ENCODE measurements at regions not wholly inside any gene's neighbourhood (a gene's known extent, or its start where the extent isn't known, plus 50 kb on each side); places are given as distances from the start of the nearest gene placed in this dataset.
"Not testable (repeated sequence)": the region's sequence is repeated elsewhere in the genome, so short reads cannot be mapped to it uniquely, and the experiment has no call there.

- no peak for DNase-seq (ENCODE audit: low read depth in 2 of 3, low spot score in 1 of 3)
Measured at GRCh38 chr4:141340458-141340857, 119.8 kb downstream of the ZNF330 start.

GRCh38 chr4:141346144-141346543 lies 125.4 kb downstream of the ZNF330 start:
- DNase-seq (ENCODE audit: low read depth in 2 of 3, low spot score in 1 of 3), result no peak

DNA sequence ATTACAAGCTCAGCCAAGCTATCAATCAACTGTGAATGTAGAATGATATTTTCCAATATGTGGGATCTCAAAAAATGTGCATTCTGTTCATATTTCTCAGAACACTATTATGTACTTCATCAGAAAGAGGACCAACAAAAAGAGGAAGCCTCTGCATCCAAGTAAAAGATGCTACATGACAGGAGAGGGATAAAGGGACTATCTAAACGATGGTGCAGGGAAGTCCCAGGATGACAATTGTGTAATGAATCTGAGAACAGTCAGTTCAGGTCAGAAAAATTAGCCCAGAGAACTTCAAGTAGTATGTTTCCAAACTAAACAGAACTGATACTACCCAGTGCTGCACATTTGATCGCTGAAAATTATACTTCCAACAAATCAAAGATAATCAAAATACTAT lies 127.0 kb downstream of the ZNF330 start:
- DNase-seq (ENCODE audit: low read depth in 2 of 3, low spot score in 1 of 3), result no peak

GRCh38 chr4:141348125-141348524 lies 127.4 kb downstream of the ZNF330 start:
- DNase-seq (ENCODE audit: low read depth in 2 of 3, low spot score in 1 of 3), result no peak

- no peak for DNase-seq (ENCODE audit: low read depth in 2 of 3, low spot score in 1 of 3)
Measured at GRCh38 chr4:141348573-141348972, 127.9 kb downstream of the ZNF330 start.

GRCh38 chr4:141349236-141349635 lies 128.5 kb downstream of the ZNF330 start:
- DNase-seq (ENCODE audit: low read depth in 2 of 3, low spot score in 1 of 3), result no peak

GRCh38 chr4:141350122-141350905 lies 129.6 kb downstream of the ZNF330 start:
- DNase-seq (ENCODE audit: low read depth in 2 of 3, low spot score in 1 of 3), result no peak

DNA sequence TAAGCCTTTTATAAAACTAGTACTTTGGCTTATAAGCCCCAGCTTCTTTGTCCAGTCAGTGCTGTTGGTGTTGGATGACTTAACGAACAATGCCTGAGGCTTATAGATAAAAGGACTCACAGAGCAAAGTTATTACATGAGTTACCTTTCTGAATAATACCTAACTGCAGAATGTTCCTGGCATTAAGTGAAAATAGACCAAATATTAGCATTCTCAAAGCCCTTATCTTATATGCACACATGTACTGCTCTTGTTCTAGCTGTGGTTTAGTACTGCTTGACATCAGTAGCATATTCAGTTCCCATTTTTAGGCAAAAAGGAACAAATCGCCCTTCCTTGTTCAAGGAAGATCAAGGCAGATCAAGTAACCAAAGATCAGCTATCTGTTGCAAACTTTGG lies 131.6 kb downstream of the ZNF330 start:
- DNase-seq (ENCODE audit: low read depth in 2 of 3, low spot score in 1 of 3), result no peak

DNA sequence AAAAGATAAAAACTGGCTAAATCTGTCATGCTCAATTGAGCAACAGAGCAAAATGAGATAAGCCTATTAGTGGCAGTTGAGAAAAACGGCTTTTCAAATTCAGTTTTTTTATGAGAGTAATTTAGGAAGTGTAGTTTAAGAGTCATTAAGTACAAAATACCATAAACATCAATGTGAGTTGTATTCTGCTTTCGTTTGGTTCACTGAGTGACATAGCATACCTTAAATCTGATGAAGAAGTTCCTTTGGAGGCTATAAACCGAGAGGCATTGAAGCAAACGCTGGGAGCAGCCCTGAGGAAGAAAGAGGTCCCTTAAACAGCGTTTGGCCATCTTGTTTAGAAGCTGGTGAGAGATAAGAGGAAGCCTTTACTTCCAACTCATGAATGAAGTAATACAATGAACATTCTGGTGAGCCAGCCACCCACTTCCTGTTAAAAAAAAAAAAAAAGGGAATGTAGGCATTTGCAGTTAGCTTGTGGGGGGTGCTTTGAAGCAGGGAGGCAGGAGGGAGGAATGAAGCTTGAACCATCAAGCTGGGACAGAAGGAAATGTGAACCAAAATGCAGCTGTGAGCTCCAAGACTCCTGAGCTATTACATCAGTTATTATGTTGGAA lies 132.3 kb downstream of the ZNF330 start:
- DNase-seq (ENCODE audit: low read depth in 2 of 3, low spot score in 1 of 3), result no peak

DNA sequence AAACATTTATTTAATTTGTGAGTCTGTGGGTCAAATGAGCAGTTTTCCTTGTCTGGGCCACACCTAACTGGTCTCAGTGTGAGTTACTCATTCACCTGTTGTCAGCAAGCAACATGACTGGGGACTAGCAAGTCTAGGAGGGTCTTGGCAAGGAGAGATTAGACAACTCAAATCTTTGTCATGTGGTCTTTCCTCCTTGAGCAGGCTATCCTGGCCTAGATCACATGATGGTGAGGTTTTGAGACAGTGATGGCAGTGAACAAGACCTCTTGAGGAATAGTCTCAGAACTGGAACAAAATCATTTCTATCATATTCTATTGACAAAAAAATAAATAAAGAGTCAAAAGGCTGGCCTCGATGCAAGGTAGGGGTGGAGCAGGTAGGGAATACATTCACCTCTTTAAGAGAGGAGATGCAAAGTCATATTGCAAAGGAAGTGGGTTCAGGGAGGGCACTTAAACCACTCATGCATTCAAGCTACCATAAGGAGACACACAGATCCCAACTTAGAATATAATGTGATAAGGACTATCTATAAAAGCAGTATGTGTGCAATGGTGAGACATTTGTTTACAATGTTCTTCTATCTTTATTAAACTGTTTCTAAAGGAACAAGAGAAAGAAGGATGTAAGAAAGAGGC lies 135.7 kb downstream of the ZNF330 start:
- no peak for DNase-seq (ENCODE audit: low read depth in 2 of 3, low spot score in 1 of 3)

- DNase-seq (ENCODE audit: low read depth in 2 of 3, low spot score in 1 of 3), result no peak
Measured at GRCh38 chr4:141356963-141357335, 136.3 kb downstream of the ZNF330 start.

DNA sequence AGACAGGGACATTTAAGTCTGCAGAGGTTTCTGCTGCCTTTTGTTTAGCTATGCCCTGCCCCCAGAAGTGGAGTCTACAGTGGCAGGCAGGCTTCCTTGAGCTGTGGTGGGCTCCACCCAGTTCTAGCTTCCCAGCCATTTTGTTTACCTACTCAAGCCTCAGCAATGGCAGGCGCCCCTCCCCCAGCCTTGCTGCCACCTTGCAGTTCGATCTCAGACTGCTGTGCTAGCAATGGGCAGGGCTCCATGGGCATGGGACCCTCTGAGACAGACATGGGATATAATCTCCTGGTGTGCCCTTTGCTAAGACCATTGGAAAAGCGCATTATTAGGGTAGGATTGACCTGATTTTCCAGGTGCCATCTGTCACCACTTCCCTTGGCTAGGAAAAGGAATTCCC lies 147.5 kb downstream of the ZNF330 start:
- DNase-seq (ENCODE audit: low read depth in 2 of 3, low spot score in 1 of 3), result not testable (repeated sequence)

DNA sequence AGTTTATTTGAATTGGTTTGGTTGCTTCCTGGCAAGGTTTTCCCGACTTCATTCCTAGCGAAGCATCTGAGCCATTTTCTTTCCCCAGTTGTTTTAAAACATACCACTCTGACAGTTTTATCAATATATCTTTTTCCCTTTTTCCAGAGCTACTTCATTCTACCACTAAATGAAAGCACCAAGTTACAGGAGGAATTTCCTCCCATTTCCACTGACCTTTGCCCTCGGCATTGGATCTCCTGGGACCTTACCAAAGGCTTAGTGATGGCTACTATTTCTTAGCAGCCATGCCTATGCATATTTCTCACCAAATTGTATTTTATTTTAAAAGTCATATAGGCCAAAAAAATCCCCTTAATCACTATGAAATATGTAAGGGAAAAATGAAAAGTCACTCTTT lies 150.5 kb downstream of the ZNF330 start:
- no peak for DNase-seq (ENCODE audit: low read depth in 2 of 3, low spot score in 1 of 3)

GRCh38 chr4:141375855-141376254 lies 155.2 kb downstream of the ZNF330 start:
- DNase-seq (ENCODE audit: low read depth in 2 of 3, low spot score in 1 of 3), result no peak

- DNase-seq (ENCODE audit: low read depth in 2 of 3, low spot score in 1 of 3), result no peak
Measured at GRCh38 chr4:141376769-141377168, 156.1 kb downstream of the ZNF330 start.

GRCh38 chr4:141387299-141387698 lies 166.6 kb downstream of the ZNF330 start:
- no peak for DNase-seq (ENCODE audit: low read depth in 2 of 3, low spot score in 1 of 3)

GRCh38 chr4:141388481-141388880 lies 167.8 kb downstream of the ZNF330 start:
- DNase-seq (ENCODE audit: low read depth in 2 of 3, low spot score in 1 of 3), result no peak

- DNase-seq (ENCODE audit: low read depth in 2 of 3, low spot score in 1 of 3), result no peak
Measured at GRCh38 chr4:141389649-141390048, 169.0 kb downstream of the ZNF330 start.

DNA sequence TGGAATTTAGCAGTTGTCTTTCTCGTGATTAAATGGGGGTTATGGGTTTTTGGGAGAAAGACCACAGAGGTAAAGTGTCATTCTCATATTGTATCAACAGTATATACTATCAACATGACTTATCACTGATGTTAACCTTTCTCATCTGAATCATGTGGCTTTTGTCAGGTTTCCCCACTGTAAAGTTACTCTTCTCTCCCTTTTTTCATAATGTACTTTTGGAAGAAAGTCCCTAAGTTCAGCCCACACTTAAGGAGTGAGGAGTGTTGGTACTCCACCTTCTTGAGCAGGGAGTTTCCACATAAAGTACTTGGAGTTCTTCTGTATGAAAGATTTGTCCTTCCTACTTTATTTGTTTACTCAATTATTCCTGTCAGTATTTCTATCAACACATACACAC lies 169.9 kb downstream of the ZNF330 start:
- no peak for DNase-seq (ENCODE audit: low read depth in 2 of 3, low spot score in 1 of 3)

DNA sequence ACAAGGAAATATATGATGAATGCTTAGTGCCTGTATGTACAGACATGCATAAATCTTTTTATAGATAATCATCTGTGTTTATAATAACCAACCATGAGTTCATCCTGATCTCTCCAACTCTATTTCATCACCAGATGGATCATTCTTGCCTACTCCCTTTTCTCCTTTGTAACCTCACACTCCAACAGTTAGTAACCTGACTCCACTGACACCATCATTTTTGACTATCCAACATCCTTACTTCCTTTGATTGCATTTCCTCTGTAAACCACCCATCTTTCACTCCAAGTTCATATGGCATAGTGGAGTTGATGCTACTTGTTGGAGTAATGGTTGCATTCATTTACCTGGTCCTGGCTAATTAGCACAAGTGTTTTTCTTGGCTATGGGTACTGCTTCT lies 170.6 kb downstream of the ZNF330 start:
- DNase-seq (ENCODE audit: low read depth in 2 of 3, low spot score in 1 of 3), result no peak

GRCh38 chr4:141391771-141392170 lies 171.1 kb downstream of the ZNF330 start:
- DNase-seq (ENCODE audit: low read depth in 2 of 3, low spot score in 1 of 3), result no peak

DNA sequence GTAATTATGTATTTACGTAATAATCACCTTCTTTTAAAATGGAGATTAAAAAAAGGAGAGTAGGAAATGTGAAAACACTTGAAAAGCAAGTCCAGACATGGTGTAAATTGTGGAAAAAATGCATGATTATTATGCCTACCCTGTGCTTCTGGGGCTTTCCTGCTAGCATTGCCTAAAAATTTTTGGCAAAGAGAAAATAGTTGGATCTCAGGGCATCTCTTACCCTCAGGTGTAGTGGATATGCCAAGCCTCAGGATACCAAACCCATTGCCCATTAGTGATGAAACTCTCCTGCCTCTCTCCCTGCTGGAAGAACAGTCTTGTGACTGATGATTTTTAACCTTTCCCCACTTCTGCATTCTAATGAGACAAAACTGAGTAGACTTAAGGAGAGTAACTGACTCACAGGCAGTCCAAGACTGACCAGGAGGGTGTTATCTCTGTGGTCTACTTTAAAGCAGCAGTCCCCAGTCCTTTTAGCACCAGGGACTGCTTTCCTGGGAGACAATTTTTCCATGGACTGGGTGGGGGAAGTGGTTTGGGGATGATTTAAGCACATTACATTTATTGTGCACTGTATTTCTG lies 174.6 kb downstream of the ZNF330 start:
- DNase-seq (ENCODE audit: low read depth in 2 of 3, low spot score in 1 of 3), result no peak

All from stimulated activated CD4-positive, alpha-beta T cell treated with anti-CD3 and anti-CD28 coated beads, Interleukin-12 subunit alpha, Interleukin-12 subunit beta, amount 100 ng/mL, for 48 hours (primary cell).